Spleen (tissue), 11 donors: ENCODE measurements at regions not wholly inside any gene's neighbourhood (a gene's known extent, or its start where the extent isn't known, plus 50 kb on each side); places are given as distances from the start of the nearest gene placed in this dataset.
A peak's percentile ranks its signal among the peaks of the same experiment; 100 is the strongest.

Experiments
- DNase-seq: peaks from one replicate; pipeline ENCODE4 v3.0.0-alpha.2; 2020
- H3K27ac ChIP-seq, 8 donors: fragments of 200-600 bp; sonication (generic) in 7 of 8; 1 replicate in 4 of 8; 2 replicates in 4 of 8; pipeline versions ENCODE4 v1.5.0 to v1.8.0; 2016 to 2021; ENCODE audit warnings: inconsistent platforms in 4 of 8, mild to moderate bottlenecking in 4 of 8, moderate library complexity in 1 of 8
- H3K27me3 ChIP-seq, 7 donors: fragments of 200-600 bp; sonication (generic) in 6 of 7; replicated peaks in 1 of 7; 1 replicate in 4 of 7; 2 replicates in 3 of 7; pipeline versions ENCODE4 v1.5.0 to v1.8.0; 2016 to 2021; ENCODE audit warnings: inconsistent platforms in 3 of 7, mild to moderate bottlenecking in 1 of 7
- H3K36me3 ChIP-seq, 6 donors: fragments of 200-600 bp; sonication (generic) in 5 of 6; 1 replicate in 4 of 6; 2 replicates in 2 of 6; pipeline versions ENCODE4 v1.5.0 to v1.8.0; 2016 to 2021; ENCODE audit warnings: inconsistent platforms in 2 of 6
- H3K4me1 ChIP-seq, 6 donors: fragments of 200-600 bp; sonication (generic) in 5 of 6; 1 replicate in 3 of 6; 2 replicates in 3 of 6; pipeline versions ENCODE4 v1.5.0 to v1.8.0; 2016 to 2021; ENCODE audit warnings: inconsistent platforms in 3 of 6
- H3K4me3 ChIP-seq, 8 donors: fragments of 200-600 bp; sonication (generic) in 7 of 8; 1 replicate in 4 of 8; 2 replicates in 4 of 8; pipeline versions ENCODE4 v1.5.0 to v1.8.0; 2016 to 2021; ENCODE audit warnings: inconsistent platforms in 4 of 8, mild to moderate bottlenecking in 4 of 8, moderate library complexity in 2 of 8
- H3K9me3 ChIP-seq, 8 donors: fragments of 200-600 bp; sonication (generic) in 7 of 8; 1 replicate in 4 of 8; 2 replicates in 4 of 8; pipeline versions ENCODE4 v1.5.0 to v1.8.0; 2016 to 2021; ENCODE audit warnings: inconsistent platforms in 4 of 8
- CTCF ChIP-seq, 11 experiments: fragments of 200-600 bp in 7 of 11; fragments of 450-650 bp in 4 of 11; sonication (generic) in 4 of 11; IDR thresholded peaks in 8 of 11; conservative IDR thresholded peaks in 3 of 11; 1 replicate in 7 of 11; 2 replicates in 4 of 11; pipeline versions ENCODE4 v1.4.0 to v1.8.0; 2016 to 2021; ENCODE audit warnings: antibody characterized with exemption in 11 of 11, inconsistent platforms in 4 of 11, mild to moderate bottlenecking in 1 of 11
- POLR2A ChIP-seq, 3 donors: fragments of 450-650 bp; IDR thresholded peaks; one replicate each; pipeline ENCODE4 v1.5.1; 2017; ENCODE audit warnings: antibody characterized with exemption in 3 of 3, mild to moderate bottlenecking in 1 of 3
- POLR2AphosphoS5 ChIP-seq, 3 donors: sonication (generic); formaldehyde crosslinking; IDR thresholded peaks; one replicate each; pipeline ENCODE4 v1.5.1; 2017; ENCODE audit warnings: antibody characterized with exemption in 3 of 3
- WGBS, 5 donors: extraction: QIAGEN DNeasy Blood & Tissue Kit in 3 of 5; methylation state at CpG; one replicate each; pipeline versions ENCODE4 v1.1.5 to v1.1.7; 2013 to 2018; 5-methylcytosine and 5-hydroxymethylcytosine counted together
- intact Hi-C: fragments of 100-400 bp; cut with DNase I; formaldehyde crosslinking; loops from one replicate; pipeline ENCODE4 v1.15.0; 2023; ENCODE audit warnings: low total_unique reads
- donor health status: healthy with polysubstance abuse.
- donor health status: DM: no; HTN: no; CAD: no; lungs with moderate emphysema.
- donor health status: DM: no; HTN: no; CAD: no.
- donor health status: Bipolar disorder and iron deficiency.
- donor health status: healthy.
- donor health status: DM: no; HTN: no; CAD: no.
- donor health status: DM: yes; HTN: yes; CAD: no.

GRCh38 chr11:112316971-112317370, 56.3 kb upstream of the PLET1 start:
- Histone ChIP-seq H3K27ac (no peak overlapping the region), H3K4me1 (peaks cover 0 to 19% (median 8%) of the 10 kb centered on the region in 6 donors), H3K36me3 (no peaks in the 10 kb centered on the region), H3K9me3 (no peaks in the 10 kb centered on the region), H3K27me3 (no peaks in the 10 kb centered on the region), H3K4me3 (no peak overlapping the region)
- intact Hi-C loops: no loop called here
- WGBS, 5 donors: 82 to 88% (median 84%) methylated on average over 4 of the region's 4 CpGs
- no peak for DNase-seq
- TF ChIP-seq CTCF (IDR thresholded peaks at IDR 0.05 in 8 of 11, conservative IDR thresholded peaks at IDR 0.05 in 3 of 11): no peak

- DNase-seq: no peak
- H3K36me3 ChIP-seq: no peaks in the 10 kb centered on the region
- H3K4me3 ChIP-seq: no peak overlapping the region
- H3K4me1 ChIP-seq: peaks cover 0 to 23% (median 10%) of the 10 kb centered on the region in 6 donors
- intact Hi-C loops: no loop called here
- H3K27me3 ChIP-seq: no peaks in the 10 kb centered on the region
- H3K27ac ChIP-seq: no peak overlapping the region
- 54 to 76% (median 69%) methylated on average over 1 of the region's 1 CpG for WGBS, 5 donors
- no peak for TF ChIP-seq POLR2A (IDR thresholded peaks at IDR 0.05)
- TF ChIP-seq POLR2AphosphoS5 (IDR thresholded peaks at IDR 0.05): no peak
- TF ChIP-seq CTCF (IDR thresholded peaks at IDR 0.05 in 8 of 11, conservative IDR thresholded peaks at IDR 0.05 in 3 of 11): no peak
- peaks cover 0 to under 1% (median 0%) of the 10 kb centered on the region in 8 donors for H3K9me3 ChIP-seq
These were observed 57.5 kb upstream of the PLET1 start for GRCh38 chr11:112318184-112318591.

GRCh38 chr11:112318661-112319060, 58.0 kb upstream of the PLET1 start:
- no peak for DNase-seq
- Histone ChIP-seq H3K9me3 (peaks cover 0 to 6% (median under 1%) of the 10 kb centered on the region in 8 donors), H3K36me3 (no peaks in the 10 kb centered on the region), H3K4me3 (no peak overlapping the region), H3K27ac (no peak overlapping the region), H3K27me3 (no peaks in the 10 kb centered on the region), H3K4me1 (peaks cover 0 to 23% (median 10%) of the 10 kb centered on the region in 6 donors)
- 90 to 98% (median 94%) methylated on average over 1 of the region's 1 CpG for WGBS, 5 donors
- intact Hi-C loops: no loop called here
- TF ChIP-seq POLR2AphosphoS5 (IDR thresholded peaks at IDR 0.05) (no peak), POLR2A (IDR thresholded peaks at IDR 0.05) (no peak), CTCF (IDR thresholded peaks at IDR 0.05 in 8 of 11, conservative IDR thresholded peaks at IDR 0.05 in 3 of 11) (no peak)

GRCh38 chr11:112320668-112321067, 60.0 kb upstream of the PLET1 start:
- H3K27ac ChIP-seq: peak overlapping the region in 5 of 8 donors; percentile 54 to 89 (median 78)
- H3K4me1 ChIP-seq: peaks cover 0 to 23% (median 10%) of the 10 kb centered on the region in 6 donors
- peaks cover 0 to 10% (median 2%) of the 10 kb centered on the region in 8 donors for H3K9me3 ChIP-seq
- H3K27me3 ChIP-seq: no peaks in the 10 kb centered on the region
- no peaks in the 10 kb centered on the region for H3K36me3 ChIP-seq
- H3K4me3 ChIP-seq: no peak overlapping the region
- TF ChIP-seq POLR2AphosphoS5 (IDR thresholded peaks at IDR 0.05) (no peak), CTCF (IDR thresholded peaks at IDR 0.05 in 8 of 11, conservative IDR thresholded peaks at IDR 0.05 in 3 of 11) (no peak), POLR2A (IDR thresholded peaks at IDR 0.05) (no peak)
- no peak for DNase-seq
- WGBS, 5 donors: 60 to 72% (median 62%) methylated on average over 5 of the region's 5 CpGs
- intact Hi-C loops: no loop called here
